Endothelial cell of umbilical vein (primary cell): ENCODE measurements at regions not wholly inside any gene's neighbourhood (a gene's known extent, or its start where the extent isn't known, plus 50 kb on each side); places are given as distances from the start of the nearest gene placed in this dataset.

Experiments
- BruUV-seq: library from RNA; stranded (reverse); fragments of 400-500 nt; replicated peaks from 2 replicates; lab custom pipeline; 2021; lab: Mats Ljungman, UMichigan
- CTCF ChIA-PET: fragments of 300-600, 350-600 bp; sonication (Branson Sonifier 250); formaldehyde crosslinking; loops from one replicate; lab custom pipeline; 2021; ENCODE audit warnings: antibody characterized with exemption, inconsistent platforms; lab: Charles Lee
- POLR2A ChIA-PET: fragments of 300-600, 350-600 bp; sonication (Branson Sonifier 250); formaldehyde crosslinking; loops from one replicate; lab custom pipeline; 2021; ENCODE audit warnings: antibody characterized with exemption, inconsistent platforms; lab: Charles Lee
- DNase-seq: peaks from one replicate; pipeline ENCODE4 v3.0.0-alpha.2; 2011; ENCODE audit warnings: low read depth, low spot score
- FAIRE-seq: peaks from 2 replicates; lab custom pipeline; 2011; peaks lifted over from hg19 to GRCh38; lab: Jason Lieb, UNC
- H2AFZ ChIP-seq: 2 replicates; pipeline ENCODE4 v1.6.0; 2012; ENCODE audit warnings: low read depth, low read length, control low read depth, inconsistent platforms
- H3K27ac ChIP-seq: 2 replicates; pipeline ENCODE4 v1.5.1; 2011; ENCODE audit warnings: low read depth, mild to moderate bottlenecking, control low read depth, low read length, moderate library complexity; ENCODE audit not compliant: insufficient read depth
- H3K27me3 ChIP-seq, 2 experiments: 2 replicates each; pipeline versions ENCODE4 v1.6.0 to v1.6.1; 2011; ENCODE audit warnings: low read length in 2 of 2, mixed read lengths in 1 of 2; ENCODE audit not compliant: control insufficient read depth in 2 of 2, insufficient read depth in 2 of 2
- H3K36me3 ChIP-seq, 2 experiments: 2 replicates in 1 of 2; 3 replicates in 1 of 2; pipeline ENCODE4 v1.5.1; 2011; ENCODE audit warnings: low read length in 2 of 2, mild to moderate bottlenecking in 1 of 2, moderate library complexity in 1 of 2; ENCODE audit not compliant: control insufficient read depth in 2 of 2, insufficient read depth in 2 of 2; ENCODE audit errors: extremely low read depth in 1 of 2
- H3K4me1 ChIP-seq: 3 replicates; pipeline ENCODE4 v1.5.1; 2011; ENCODE audit warnings: mild to moderate bottlenecking, low read length; ENCODE audit not compliant: control insufficient read depth, insufficient read depth; ENCODE audit errors: extremely low read depth
- H3K4me2 ChIP-seq: 2 replicates; pipeline ENCODE4 v1.6.1; 2011; ENCODE audit warnings: low read length, control low read depth, mixed read lengths; ENCODE audit not compliant: insufficient read depth
- H3K4me3 ChIP-seq, 3 experiments: fragments of 200-600 bp in 1 of 3; sonication (generic), shearing (Covaris generic) in 1 of 3; replicated peaks in 1 of 3; 2 replicates each; pipeline ENCODE4 v1.5.1; 2011 to 2016; ENCODE audit warnings: control low read depth in 3 of 3, low read length in 3 of 3, mild to moderate bottlenecking in 2 of 3, inconsistent platforms in 1 of 3, low read depth in 1 of 3, moderate library complexity in 1 of 3; ENCODE audit not compliant: insufficient read depth in 1 of 3
- H3K79me2 ChIP-seq: 2 replicates; pipeline ENCODE4 v1.6.0; 2012; ENCODE audit warnings: low read length, inconsistent platforms; ENCODE audit not compliant: control insufficient read depth, insufficient read depth
- H3K9ac ChIP-seq: replicated peaks from 2 replicates; pipeline ENCODE3; 2011; ENCODE audit warnings: low read length, control low read depth; ENCODE audit not compliant: insufficient read depth; ENCODE audit errors: extremely low read depth
- H3K9me1 ChIP-seq: replicated peaks from 3 replicates; pipeline ENCODE4 v1.6.0; 2011; ENCODE audit warnings: mild to moderate bottlenecking, low read length; ENCODE audit not compliant: control insufficient read depth, insufficient read depth; ENCODE audit errors: extremely low read depth
- H3K9me3 ChIP-seq: replicated peaks from 2 replicates; pipeline ENCODE4 v1.5.1; 2012; ENCODE audit warnings: low read length, inconsistent platforms; ENCODE audit not compliant: control insufficient read depth, insufficient read depth
- H4K20me1 ChIP-seq: replicated peaks from 2 replicates; pipeline ENCODE3; 2011; ENCODE audit warnings: mild to moderate bottlenecking, low read length; ENCODE audit not compliant: control insufficient read depth, insufficient read depth; ENCODE audit errors: extremely low read depth
- CTCF ChIP-seq, 2 donors: IDR thresholded peaks; 1 replicate in 1 of 2; 2 replicates in 1 of 2; pipeline ENCODE4 v1.5.1; 2011; ENCODE audit warnings: low read length in 2 of 2, mild to moderate bottlenecking in 2 of 2, moderate library complexity in 2 of 2, control low read depth in 1 of 2, inconsistent platforms in 1 of 2, low read depth in 1 of 2; ENCODE audit not compliant: insufficient read depth in 1 of 2; ENCODE audit errors: extremely low read depth in 1 of 2
- EZH2 ChIP-seq: IDR thresholded peaks from 2 replicates; pipeline ENCODE4 v1.6.1; 2012; ENCODE audit warnings: borderline replicate concordance, low read depth, mild to moderate bottlenecking, moderate library complexity, low read length, inconsistent platforms; ENCODE audit not compliant: severe bottlenecking
- FOS ChIP-seq: IDR thresholded peaks from 2 replicates; pipeline ENCODE4 v1.6.1; 2011; ENCODE audit warnings: mild to moderate bottlenecking, low read length, moderate library complexity, borderline replicate concordance; ENCODE audit not compliant: insufficient read depth
- GATA2 ChIP-seq: IDR thresholded peaks from 2 replicates; pipeline ENCODE4 v1.7.0; 2011; ENCODE audit warnings: low read depth, mild to moderate bottlenecking, moderate library complexity, mixed read lengths, low read length; ENCODE audit not compliant: insufficient read length, insufficient read depth
- JUN ChIP-seq: IDR thresholded peaks from 2 replicates; pipeline ENCODE4 v1.6.1; 2011; ENCODE audit warnings: borderline replicate concordance, low read depth; ENCODE audit not compliant: insufficient read length, insufficient read depth
- MYC ChIP-seq: IDR thresholded peaks from one replicate; pipeline ENCODE4 v1.6.1; 2011; ENCODE audit warnings: mild to moderate bottlenecking, low read depth, low read length
- POLR2A ChIP-seq: IDR thresholded peaks from 2 replicates; pipeline ENCODE4 v1.6.1; 2012; ENCODE audit warnings: low read depth, mild to moderate bottlenecking, control low read depth, low read length
- POLR2AphosphoS5 ChIP-seq: IDR thresholded peaks from 2 replicates; pipeline ENCODE4 v1.6.1; 2012; ENCODE audit warnings: low read depth, mild to moderate bottlenecking, control low read depth, low read length, moderate library complexity; ENCODE audit not compliant: insufficient read depth
- dilution Hi-C: fragments of 300-500 bp; cut with MboI; formaldehyde crosslinking; loops from one replicate; pipeline ENCODE4 v1.15.0; 2019; ENCODE audit warnings: low sequenced_read_pairs; ENCODE audit not compliant: extremely low pct_ligation_motif_present
- intact Hi-C: fragments of 100-400 bp; cut with micrococcal nuclease; formaldehyde crosslinking; loops from one replicate; pipeline ENCODE4 v1.10.0; 2022
- TF ChIP-seq, protein P1 (sequence below): IDR thresholded peaks from 2 replicates; pipeline ENCODE4 v1.6.1; 2011; ENCODE audit not compliant: insufficient read depth, insufficient read length

GRCh38 chr5:144548936-144549335 lies 378.3 kb downstream of the KCTD16 start:
- ChIA-PET CTCF (interaction anchor here (0.7 to 1.3 kb wide), 2 partner anchors 11 to 28 kb away, joined by 3 read pairs; no protein-coding TSS in a partner anchor), POLR2A (no interaction called here)
- H3K4me2 ChIP-seq: no peak overlapping the region
- H3K9ac ChIP-seq: no peak overlapping the region
- no peaks in the 10 kb centered on the region for H3K79me2 ChIP-seq
- H3K36me3 ChIP-seq: no peaks in the 10 kb centered on the region
- H3K9me3 ChIP-seq: no peaks in the 10 kb centered on the region
- H3K4me3 ChIP-seq: no peak overlapping the region
- H3K4me1 ChIP-seq: no peaks in the 10 kb centered on the region
- no peaks in the 10 kb centered on the region for H3K27me3 ChIP-seq
- dilution Hi-C loops (no loop called here), intact Hi-C loops (no loop called here)
- TF ChIP-seq JUN (no peak), GATA2 (no peak), FOS (no peak), MYC (no peak)
- H4K20me1 ChIP-seq: no peaks in the 10 kb centered on the region
- BruUV-seq: no TSS peak
- no peak overlapping the region for H3K27ac ChIP-seq
- no peak overlapping the region for H2AFZ ChIP-seq
- FAIRE-seq (no peak), DNase-seq (no peak)
- H3K9me1 ChIP-seq: no peaks in the 10 kb centered on the region

DNA sequence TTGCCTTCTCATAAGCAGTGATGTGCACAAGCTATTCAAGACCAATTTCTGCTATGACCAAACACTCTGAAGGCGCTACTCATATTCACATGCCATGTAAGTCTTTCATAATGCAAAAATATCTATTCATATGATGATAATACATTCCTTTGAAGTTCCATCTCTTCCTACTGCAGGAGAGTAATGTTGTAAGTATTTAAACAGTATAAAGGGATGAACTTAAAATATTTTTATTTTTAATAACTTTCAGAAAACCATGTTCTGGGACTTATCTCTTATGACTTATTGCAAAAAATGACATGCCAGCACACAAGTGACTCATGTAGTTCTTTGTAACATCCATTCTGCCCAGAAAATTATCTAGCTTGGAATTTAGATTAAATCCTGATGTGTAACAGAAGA lies 376.4 kb downstream of the KCTD16 start:
- no peak overlapping the region for H3K27ac ChIP-seq
- no peaks in the 10 kb centered on the region for H4K20me1 ChIP-seq
- no peak overlapping the region for H3K4me3 ChIP-seq
- CTCF ChIA-PET: no interaction called here
- no peak overlapping the region for H3K9ac ChIP-seq
- no peaks in the 10 kb centered on the region for H3K9me1 ChIP-seq
- H3K4me1 ChIP-seq: no peaks in the 10 kb centered on the region
- no peak for TF ChIP-seq EZH2
- TF ChIP-seq, protein P1, sequence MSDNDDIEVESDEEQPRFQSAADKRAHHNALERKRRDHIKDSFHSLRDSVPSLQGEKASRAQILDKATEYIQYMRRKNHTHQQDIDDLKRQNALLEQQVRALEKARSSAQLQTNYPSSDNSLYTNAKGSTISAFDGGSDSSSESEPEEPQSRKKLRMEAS: no peak
- TF ChIP-seq FOS: no peak
- no peak for TF ChIP-seq POLR2A
- TF ChIP-seq MYC: no peak
- no peak for TF ChIP-seq GATA2
- no peak for TF ChIP-seq JUN
- TF ChIP-seq CTCF (IDR thresholded peaks at IDR 0.05; ENCODE audit: extremely low read depth in 1 of 2, insufficient read depth in 1 of 2, low read depth in 1 of 2, low read length in 2 of 2): no peak
- TF ChIP-seq POLR2AphosphoS5: no peak
- H3K27me3 ChIP-seq: no peaks in the 10 kb centered on the region
- intact Hi-C loops: no loop called here
- no peak overlapping the region for H3K4me2 ChIP-seq
- dilution Hi-C loops: no loop called here
- H3K9me3 ChIP-seq: no peaks in the 10 kb centered on the region
- H3K79me2 ChIP-seq: no peaks in the 10 kb centered on the region
- H2AFZ ChIP-seq: no peak overlapping the region
- no TSS peak for BruUV-seq
- FAIRE-seq: no peak
- DNase-seq: no peak
- POLR2A ChIA-PET: no interaction called here
- H3K36me3 ChIP-seq: no peaks in the 10 kb centered on the region
